ENCODE measurements at regions not wholly inside any gene's neighbourhood (a gene's known extent, or its start where the extent isn't known, plus 50 kb on each side); places are given as distances from the start of the nearest gene placed in this dataset.

DNA sequence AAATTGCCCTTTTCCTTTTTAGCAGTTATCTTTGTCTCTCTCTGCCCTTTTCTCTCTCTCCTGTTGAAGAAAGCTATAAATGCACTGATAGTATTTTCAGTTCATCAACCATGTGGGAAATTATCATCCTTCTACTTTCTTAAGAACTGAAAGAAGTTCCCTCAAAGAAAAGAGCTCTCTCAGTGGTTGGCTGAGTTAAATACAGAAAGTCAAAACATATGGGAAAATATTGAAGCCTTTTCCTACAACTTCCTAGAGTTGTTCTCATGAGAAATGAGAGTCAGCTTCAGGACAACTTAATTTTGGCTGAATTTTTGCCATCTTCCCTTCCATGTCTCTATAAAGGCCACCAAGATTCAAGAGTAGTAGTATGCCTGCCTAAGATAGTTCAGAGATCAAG, 96.7 kb downstream of the NFKBIZ start:
- TF ChIP-seq, protein P1, sequence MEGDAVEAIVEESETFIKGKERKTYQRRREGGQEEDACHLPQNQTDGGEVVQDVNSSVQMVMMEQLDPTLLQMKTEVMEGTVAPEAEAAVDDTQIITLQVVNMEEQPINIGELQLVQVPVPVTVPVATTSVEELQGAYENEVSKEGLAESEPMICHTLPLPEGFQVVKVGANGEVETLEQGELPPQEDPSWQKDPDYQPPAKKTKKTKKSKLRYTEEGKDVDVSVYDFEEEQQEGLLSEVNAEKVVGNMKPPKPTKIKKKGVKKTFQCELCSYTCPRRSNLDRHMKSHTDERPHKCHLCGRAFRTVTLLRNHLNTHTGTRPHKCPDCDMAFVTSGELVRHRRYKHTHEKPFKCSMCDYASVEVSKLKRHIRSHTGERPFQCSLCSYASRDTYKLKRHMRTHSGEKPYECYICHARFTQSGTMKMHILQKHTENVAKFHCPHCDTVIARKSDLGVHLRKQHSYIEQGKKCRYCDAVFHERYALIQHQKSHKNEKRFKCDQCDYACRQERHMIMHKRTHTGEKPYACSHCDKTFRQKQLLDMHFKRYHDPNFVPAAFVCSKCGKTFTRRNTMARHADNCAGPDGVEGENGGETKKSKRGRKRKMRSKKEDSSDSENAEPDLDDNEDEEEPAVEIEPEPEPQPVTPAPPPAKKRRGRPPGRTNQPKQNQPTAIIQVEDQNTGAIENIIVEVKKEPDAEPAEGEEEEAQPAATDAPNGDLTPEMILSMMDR (IDR thresholded peaks at IDR 0.05 in 8 of 11, conservative IDR thresholded peaks at IDR 0.05 in 3 of 11) = no peak
- no peak for TF ChIP-seq POLR2AphosphoS5 (IDR thresholded peaks at IDR 0.05)
- no peak for TF ChIP-seq POLR2A (IDR thresholded peaks at IDR 0.05)

All from spleen (tissue), 7 donors.